ENCODE measurements at regions not wholly inside any gene's neighbourhood (a gene's known extent, or its start where the extent isn't known, plus 50 kb on each side); places are given as distances from the start of the nearest gene placed in this dataset.

DNA sequence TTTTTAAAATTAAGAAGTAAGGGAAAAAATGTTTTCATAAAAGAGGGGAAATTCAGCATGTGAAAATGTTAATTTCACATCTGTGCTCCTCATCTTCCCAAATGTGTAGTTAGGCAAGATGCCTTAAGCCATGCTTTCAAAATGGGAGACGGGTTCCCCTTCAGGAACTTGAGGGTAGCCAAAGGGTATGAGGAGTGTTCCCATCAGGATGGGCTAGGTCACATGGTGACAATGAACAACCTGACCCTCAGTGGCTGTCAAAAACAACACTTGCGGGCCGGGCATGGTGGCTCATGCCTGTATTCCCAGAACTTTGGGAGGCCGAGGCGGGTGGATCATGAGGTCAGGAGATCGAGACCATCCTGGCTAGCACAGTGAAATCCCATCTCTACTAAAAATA lies 178.0 kb downstream of the ACTL7B start:
- TF ChIP-seq POLR2A (IDR thresholded peaks at IDR 0.05), result no peak
- TF ChIP-seq, protein P1, sequence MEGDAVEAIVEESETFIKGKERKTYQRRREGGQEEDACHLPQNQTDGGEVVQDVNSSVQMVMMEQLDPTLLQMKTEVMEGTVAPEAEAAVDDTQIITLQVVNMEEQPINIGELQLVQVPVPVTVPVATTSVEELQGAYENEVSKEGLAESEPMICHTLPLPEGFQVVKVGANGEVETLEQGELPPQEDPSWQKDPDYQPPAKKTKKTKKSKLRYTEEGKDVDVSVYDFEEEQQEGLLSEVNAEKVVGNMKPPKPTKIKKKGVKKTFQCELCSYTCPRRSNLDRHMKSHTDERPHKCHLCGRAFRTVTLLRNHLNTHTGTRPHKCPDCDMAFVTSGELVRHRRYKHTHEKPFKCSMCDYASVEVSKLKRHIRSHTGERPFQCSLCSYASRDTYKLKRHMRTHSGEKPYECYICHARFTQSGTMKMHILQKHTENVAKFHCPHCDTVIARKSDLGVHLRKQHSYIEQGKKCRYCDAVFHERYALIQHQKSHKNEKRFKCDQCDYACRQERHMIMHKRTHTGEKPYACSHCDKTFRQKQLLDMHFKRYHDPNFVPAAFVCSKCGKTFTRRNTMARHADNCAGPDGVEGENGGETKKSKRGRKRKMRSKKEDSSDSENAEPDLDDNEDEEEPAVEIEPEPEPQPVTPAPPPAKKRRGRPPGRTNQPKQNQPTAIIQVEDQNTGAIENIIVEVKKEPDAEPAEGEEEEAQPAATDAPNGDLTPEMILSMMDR (IDR thresholded peaks at IDR 0.05), result no peak
- no peak for TF ChIP-seq EP300 (IDR thresholded peaks at IDR 0.05)
